HG02763 (cell line): ENCODE measurements at regions not wholly inside any gene's neighbourhood (a gene's known extent, or its start where the extent isn't known, plus 50 kb on each side); places are given as distances from the start of the nearest gene placed in this dataset.
A peak's percentile ranks its signal among the peaks of the same experiment; 100 is the strongest.
"Not testable (repeated sequence)": the region's sequence is repeated elsewhere in the genome, so short reads cannot be mapped to it uniquely, and the experiment has no call there.

Source experiments
- ATAC-seq: cut with Tn5 transposase; IDR thresholded peaks from one replicate; pipeline ENCODE4 v1.9.1; 2021; ENCODE audit warnings: mild to moderate bottlenecking, moderate library complexity; ENCODE audit not compliant: unreplicated experiment

DNA sequence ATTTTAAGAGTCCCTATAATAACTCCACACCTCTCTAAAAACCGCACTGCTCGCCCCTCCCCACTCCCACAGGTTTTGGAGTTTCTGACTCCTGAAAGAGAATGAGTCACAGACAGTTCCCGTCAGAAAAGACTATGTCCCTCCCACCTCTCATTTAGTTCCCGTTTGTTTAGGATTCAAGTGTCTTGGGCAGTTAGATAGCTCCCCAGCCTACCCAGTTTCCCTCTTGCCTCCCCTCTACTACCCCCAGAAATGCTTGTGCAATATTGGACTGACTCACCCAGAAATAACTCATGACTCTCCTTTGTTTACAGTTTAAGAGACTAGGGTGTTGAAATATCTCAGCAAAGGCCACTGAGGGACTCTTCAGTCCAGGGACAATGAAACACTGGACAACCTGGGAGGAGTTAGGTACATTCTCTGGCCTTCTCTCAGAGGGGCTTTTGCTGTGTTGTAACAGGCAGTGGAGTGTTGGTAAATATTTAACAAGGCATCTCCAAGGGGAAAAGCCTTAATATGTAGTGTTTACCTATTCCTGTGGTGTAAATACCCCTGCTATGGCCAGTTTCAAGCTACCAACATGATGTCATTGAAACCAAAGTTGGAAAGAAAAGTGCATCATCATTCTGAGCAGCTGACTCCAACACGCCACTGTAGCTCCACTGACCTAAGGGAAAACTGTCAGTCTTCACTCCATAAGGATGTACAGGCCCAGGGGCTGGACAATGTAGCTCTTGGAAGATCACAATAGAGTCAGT is 96.1 kb upstream of the CHD2 start:
- ATAC-seq: peak; percentile 54

DNA sequence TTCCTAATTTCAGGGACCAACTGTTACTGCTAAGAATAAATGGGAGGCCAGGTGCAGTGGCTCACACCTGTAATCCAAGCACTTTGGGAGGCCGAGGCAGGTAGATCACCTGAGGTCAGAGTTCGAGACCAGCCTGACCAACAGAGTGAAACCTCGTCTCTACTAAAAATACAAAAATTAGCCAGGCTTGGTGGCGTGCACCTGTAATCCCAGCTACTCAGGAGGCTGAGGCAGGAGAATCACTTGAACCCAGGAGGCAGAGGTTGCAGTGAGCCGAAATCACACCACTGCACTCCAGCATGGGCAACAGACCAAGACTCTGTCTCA is 95.6 kb upstream of the CHD2 start:
- not testable (repeated sequence) for ATAC-seq

DNA sequence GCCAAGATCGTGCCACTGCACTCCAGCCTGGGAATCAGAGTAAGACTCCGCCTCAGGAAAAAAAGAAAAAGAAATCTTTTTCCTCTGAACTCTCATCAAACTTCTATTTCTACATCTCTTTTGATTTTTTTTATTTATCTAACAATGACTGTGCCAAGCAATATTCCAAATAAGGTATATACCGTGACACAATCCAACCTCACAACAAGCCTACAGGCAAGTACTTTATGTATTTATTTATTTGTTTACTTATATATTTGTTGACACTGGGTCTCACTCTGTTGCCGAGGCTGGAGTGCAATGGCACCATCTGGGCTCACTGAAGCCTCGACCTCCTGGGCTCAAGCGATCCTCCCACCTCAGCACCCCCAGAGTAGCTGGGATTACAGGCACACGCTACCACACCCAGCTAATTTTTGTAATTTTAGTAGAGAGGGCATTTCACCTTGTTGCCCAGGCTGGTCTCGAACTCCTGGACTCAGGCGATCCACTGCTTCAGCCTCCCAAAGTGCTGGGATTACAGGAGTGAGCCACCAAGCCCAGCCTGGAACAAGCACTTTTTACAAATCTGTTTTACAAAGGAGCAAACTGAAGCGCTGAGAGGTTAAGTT is 94.9 kb upstream of the CHD2 start:
- ATAC-seq: no peak

DNA sequence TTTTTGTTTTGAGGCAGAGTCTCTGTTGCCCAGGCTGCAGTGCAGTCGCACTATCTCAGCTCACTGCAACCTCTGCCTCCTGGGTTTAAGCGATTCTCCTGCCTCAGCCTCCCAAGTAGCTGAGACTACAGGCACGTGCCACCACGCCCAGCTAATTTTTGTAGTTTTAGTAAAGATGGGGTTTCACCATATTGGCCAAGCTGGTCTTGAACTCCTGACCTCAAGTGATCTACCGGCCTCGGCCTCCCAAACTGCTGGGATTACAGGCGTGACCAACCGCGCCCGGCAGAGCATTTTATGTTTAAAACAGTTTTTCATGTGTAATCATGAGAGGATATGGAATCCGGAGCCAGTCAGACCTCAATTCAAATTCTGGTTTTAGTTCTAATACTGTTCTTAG is 94.0 kb upstream of the CHD2 start:
- ATAC-seq: not testable (repeated sequence)

DNA sequence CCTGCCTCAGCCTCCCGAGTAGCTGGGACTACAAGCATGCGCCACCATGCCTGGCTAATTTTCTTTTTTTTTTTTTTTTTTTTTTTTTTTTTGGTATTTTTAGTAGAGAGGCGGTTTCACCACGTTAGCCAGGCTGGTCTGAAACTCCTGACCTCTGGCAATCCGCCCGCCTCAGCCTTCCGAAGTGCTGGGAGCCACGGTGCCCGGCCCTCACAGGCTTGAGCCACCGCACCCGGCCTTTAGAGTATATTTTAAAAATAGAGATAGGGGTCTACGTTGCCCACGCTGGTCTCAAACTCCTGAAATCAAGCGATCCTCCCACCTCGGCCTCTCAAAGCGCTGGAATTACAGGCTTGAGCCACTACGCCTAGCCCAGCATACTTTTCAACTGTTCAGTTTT is 93.4 kb upstream of the CHD2 start:
- no peak for ATAC-seq

DNA sequence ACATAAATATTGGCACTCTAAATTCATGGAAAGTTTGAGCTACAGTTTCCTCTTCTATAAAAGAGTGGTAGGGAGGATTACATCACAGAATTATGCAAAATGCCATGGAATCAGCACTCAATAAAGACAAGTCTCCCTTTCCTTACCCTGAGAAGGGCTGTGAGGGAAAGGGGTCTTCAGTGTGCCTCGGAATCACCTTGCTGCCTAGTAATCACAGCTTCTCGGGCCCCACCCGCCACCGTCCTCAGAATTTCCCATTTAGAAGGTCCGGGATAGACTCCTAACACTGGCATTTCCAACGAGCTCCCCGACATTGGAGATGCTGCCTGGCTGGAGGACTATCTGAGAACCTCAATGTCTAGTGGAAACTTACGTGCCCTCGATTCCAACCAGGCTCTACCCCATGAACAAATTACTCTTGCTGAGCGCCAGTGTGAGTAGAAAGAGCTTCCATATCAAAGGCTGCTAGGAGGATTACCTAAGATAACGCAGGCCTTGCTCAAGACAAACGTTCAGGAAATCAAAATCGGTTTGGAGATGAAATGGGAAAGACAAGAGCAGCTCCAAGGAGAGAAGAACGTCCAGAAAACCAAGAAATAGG is 92.1 kb upstream of the CHD2 start:
- no peak for ATAC-seq

DNA sequence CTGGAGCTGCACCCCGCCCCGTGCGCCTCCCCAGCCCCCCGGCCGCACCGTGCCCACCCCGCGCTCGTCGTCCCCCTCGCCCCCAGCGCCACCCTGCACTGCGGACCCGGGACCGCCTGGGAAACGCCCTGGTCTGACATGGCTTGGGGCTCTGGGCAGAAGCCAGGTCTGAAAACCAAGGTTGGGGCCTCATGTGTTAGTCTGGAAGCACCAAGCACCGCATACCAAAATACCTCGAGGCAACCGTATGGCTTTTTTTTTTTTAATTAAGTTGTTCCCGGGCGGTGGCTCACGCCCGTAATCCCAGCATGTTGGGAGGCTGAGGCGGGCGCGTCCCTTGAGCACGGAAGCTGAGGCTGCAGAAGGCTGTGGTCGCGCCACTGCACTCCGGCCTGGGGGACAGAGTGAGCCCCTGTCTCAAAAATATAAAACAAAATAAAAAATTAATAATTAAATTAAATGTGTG is 91.5 kb upstream of the CHD2 start:
- ATAC-seq: no peak

DNA sequence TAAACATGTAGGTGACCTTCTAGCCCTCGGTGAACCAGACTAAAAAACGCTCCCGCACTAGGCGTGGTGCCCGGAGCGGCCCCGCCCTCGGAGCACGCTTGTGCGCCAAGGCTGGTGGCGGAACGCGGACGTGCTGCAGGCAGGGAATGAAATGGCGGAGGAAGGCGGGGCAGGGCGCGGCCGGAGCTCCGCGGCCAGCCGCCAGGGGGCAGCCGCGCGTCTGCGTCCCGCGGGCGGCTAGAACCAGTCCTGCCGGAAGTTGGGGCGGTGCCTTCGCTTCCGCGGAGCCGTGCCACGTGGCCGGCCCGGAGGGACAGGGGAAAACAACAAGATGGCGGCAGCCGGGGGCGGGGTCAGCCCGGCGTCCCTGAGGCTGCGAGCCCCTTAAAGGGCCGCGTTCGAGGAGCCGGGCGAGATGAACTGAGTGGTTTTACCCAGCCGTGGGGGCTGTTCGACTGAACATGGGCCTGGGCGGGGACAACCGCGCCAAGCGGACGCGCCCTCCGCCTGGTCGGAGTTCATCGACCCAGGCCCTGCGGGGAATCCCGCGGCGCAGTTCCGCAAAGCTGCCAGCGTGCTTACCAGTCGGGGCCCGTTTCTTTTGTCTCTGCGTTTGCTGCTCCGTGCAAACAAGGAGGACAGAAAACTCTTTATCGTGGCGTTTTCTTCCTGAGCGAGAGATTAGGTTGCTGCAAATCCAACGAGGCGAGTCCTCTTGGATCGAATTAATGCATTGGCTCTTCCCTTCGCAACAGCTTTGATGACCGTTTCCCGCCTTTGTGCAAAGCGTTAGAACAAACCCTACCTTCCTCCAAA is 90.9 kb upstream of the CHD2 start:
- ATAC-seq: peak; percentile 87

DNA sequence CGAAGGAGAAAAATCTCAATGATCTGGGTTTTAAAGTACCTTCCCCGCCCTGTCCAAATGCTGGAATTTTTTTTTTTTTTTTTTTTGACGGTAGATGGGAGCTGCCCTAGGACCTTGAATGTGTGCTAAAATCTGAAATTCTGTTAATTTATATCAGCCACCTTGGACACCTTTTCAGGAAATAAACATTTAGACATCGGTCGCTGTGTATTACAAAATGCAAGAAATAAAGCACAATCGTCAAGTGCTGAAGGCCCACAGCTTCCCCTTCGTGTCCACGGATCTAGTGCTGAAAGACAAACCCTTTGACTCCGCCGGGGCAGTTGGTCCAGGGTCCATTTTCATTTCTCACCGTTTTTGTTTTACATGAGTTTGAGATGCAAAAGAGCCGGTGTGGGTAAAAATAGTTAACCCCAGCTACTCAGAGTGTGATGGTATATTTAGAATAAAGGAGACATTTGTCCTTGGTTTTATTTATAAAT is 90.2 kb upstream of the CHD2 start:
- no peak for ATAC-seq

DNA sequence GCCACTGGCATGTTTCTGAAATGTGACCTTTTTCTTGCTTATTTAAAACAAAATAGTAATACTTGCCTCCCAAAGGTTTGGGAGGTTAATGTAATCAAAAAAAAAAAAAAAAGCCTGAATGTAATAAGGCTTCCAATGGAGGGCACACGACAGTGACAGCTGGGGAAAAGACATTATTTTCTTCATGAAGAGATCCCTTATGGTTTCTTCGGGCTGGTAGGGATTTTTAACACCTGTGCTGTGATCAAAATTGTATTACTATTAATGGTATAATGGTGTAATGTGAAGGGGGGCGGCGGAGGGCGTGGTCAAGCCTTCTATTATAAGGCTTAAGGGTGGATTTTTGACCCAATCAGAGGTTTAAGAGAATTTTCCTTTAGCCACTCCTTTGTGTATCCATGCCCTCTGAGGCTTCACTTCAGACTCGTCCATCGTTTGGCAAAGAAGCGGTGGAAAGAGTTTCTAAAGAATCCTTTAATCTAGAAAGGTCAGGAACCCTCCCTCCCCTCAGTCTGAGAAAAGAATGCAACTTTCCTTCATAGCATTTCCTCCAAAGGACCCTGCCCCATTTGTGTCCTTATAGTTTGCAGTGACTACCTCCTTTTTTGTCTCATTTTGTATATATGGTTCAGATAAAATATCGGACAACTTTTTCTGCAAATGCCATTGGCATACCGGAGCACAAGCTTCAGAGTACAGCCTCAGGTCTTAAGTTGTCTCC is 89.5 kb upstream of the CHD2 start:
- no peak for ATAC-seq

DNA sequence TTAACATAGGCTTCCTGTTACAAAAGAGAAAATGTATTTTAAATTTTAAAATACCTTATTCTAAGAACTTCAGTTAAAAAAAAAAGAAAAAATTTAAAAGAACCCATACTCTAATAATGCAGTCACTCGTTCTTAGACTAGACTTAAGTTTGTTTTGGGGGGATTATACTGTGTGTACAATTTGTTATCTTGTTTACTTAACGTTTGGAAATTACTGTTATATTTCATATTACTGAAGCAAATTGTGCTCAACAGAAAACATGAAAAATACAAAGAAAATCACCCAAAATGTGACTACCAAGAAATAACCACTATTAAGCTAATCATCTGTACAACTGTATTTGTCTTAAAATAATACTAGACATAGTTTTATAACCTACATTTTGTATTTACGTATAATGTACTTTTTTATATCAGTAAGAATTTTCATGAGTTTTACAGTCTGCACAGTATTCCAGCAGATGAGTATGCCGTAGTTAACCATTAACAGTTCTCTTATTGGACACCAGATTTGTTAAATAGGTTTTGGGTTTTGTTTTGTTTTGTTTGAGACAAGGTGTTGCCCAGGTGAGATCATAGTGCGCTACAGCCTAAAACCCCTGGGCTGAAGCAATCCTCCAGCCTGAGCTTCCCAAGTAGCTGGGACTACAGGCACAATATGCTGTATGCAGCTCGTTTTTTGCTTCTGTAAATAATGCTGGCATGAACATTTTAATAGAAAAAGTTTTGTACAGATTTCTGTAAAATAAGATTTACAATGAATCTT is 88.8 kb upstream of the CHD2 start:
- ATAC-seq: no peak

DNA sequence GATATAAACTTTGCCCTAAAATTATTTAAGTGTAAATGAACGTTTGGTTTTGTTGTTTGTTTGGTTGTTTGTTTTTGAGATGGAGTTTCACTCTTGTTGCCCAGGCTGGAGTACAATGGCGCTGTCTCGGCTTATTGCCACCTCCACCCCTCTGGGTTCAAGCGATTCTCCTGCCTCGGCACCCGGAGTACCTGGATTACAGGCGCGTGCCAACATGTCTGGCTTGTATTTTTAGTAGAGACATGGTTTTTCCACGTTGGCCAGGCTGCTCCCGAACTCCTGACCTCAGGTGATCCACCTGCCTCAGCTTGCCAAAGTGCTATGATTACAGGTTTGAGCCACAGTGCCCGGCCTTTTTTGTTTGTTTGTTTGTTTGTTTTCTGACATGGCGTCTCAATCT is 87.9 kb upstream of the CHD2 start:
- no peak for ATAC-seq

DNA sequence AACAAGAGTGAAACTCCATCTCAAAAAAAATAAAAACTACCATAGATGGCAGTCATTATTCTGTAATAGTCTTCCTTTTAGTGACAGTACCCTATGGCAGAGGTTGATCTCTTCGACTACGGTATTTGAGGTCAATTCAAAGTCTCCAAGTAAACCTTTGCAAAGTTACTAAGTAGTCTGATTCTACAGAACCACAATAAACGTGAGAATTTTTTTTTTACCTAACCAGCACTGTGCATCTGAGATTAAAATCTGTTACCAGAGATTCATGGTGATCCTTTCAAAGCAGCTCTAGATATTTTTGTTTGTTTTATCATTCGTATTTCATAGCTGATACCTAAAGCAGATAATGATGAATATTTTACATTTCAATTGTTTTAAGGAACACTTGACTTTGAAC is 86.6 kb upstream of the CHD2 start:
- ATAC-seq: no peak

DNA sequence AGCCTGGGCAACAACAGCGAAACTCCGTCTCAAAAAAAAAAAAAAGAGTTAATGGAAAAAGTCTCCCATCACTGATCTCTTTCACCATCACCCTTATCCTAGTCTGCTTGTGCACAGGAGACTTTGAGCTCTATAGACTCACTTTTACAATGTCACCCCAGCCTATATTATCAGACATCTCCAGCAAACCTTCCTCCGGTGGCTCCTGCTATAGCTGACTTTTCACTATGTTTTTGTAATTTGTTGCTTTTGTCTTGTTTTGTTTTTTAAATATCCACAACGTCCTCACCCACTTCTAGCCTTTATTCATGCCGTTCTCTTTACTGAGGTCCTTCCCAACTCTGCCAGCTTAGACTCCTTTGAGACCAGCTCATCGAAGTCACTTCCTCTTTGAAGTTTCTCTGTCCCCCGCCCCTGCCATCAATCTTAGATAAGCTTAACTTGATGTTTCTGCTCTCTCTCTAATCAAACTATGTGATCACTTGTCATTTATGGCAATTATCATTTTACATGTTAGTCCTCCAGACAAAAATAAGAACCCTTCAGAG is 82.7 kb upstream of the CHD2 start:
- no peak for ATAC-seq

DNA sequence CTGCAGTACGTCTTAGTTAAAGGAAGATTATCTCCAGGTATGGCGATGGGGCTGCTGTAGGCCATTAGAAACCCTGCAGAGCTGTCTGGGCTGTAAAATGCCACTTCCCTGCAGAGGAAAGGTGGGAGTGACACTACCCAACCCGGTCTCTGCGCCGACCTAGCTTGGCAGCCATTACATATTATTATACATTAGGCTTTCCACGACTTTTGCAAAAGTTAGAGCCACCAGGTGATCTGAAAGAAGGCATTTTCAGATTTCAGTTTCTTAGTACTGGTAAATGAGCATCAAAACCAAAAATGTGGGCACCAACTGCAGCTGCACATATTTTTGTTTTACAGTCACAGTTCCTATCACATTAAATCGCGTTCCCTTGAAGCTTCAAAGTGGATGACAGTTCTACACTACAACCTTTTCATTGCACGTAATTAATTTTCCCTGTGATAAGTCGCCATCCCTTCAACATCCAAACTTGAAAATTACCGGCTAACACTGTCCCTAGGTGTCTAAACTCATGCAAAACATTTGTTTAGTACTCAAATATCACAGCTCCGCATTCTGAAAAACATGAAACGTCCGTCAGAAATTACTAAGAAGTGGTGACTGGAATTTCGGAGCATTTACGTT is 81.4 kb upstream of the CHD2 start:
- no peak for ATAC-seq

DNA sequence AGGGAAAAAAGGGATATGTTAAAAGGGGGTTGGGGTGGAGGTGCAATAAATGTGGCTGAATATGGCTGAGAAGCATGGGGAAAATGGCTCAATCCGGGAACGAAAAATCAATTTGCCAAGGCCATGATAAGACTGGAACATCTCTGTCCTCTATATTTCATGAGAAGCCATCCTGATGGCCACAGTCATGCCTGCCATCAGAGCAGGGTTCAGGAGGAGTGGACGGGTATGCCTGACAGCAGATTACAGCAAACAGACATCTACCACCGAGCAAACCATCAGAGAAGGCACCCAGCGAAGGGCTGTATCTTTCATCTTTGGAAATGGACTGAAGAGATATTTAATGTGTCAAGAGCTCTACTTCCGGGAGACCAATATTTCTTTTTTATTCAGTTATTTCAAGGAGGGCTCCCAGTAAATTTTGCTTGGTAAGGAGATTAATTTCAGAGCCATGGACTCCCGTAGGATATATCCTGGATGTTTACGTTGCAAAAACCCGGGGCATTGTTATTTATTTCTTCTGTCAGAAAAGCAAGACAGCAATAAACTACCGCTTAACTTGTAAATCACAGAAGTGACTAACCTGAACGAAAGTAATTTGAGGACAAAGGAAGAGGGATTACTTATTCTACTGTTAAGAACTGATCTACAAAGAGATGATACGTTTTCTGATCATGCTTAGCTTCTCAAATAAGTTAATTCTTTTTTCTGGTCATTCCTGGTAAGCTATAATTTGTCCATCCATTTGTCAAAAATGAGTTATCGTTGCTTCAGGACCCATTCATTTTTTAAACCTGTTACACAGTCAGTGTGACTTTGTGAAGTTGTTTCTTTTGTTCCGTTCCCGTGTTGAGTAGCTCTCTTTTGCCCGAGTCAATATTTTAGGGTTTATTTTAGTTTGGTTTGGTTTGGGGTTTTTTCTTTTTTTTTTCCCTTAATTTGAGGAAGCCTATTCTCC is 80.6 kb upstream of the CHD2 start:
- ATAC-seq: no peak

DNA sequence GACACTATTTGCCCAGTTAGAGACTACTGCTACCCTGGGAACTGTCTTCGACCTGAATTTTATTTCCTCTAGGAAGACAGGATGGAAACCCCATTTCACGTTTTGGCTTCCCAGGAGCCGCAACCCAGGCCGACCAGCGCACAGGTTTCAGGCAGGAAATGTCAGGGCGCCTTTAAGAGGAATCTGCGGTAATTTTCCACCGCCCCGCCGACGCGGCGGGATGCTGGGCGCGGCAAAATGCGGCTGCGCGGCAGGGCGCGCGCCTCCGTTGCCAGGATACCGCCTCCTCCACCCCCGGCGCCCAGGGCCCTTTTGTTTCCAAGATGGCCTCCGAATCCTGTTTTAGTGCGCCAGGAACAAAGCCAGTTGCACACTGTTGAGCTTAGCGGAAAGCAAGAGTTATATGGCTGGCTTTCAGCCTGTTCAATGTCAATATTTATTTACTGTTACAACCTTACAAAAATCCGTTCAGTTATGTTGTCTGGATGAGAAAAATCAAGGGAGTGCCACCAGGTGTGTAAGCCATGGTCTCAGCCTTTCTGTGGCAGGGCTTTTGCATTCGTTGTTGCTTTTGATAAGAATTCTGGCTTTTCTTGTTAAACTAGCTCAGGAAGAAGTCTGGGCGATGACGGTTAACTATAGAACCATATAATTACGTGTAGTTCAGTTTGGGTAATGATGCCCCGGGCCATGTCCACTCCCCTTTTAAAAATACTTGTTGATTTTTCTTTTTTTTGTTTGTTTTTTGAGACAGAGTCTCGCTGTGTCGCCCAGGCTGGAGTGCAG is 79.7 kb upstream of the CHD2 start:
- peak; percentile 90 for ATAC-seq
